Pancreas (tissue), 10 donors: ENCODE measurements at regions not wholly inside any gene's neighbourhood (a gene's known extent, or its start where the extent isn't known, plus 50 kb on each side); places are given as distances from the start of the nearest gene placed in this dataset.

Source experiments
- ATAC-seq, 4 donors: fragments of 200-7000 bp; cut with Tn5 transposase; one replicate each; pipeline versions ENCODE4 v1.8.0 to v1.9.1; 2020; ENCODE audit warnings: mild to moderate bottlenecking in 4 of 4, moderate library complexity in 4 of 4
- DNase-seq, 6 donors: peaks; one replicate each; pipeline ENCODE4 v3.0.0-alpha.2; 2020
- FAIRE-seq: peaks from 2 replicates; lab custom pipeline; 2012; peaks lifted over from hg19 to GRCh38; lab: Jason Lieb, UNC
- H3K27ac ChIP-seq, 4 donors: fragments of 200-600 bp; sonication (generic); 1 replicate in 3 of 4; 2 replicates in 1 of 4; pipeline versions ENCODE4 v1.5.0 to v1.8.0; 2020
- H3K27me3 ChIP-seq, 4 donors: fragments of 200-600 bp; one replicate each; pipeline ENCODE4 v1.8.0; 2021
- H3K36me3 ChIP-seq, 3 donors: fragments of 200-600 bp; sonication (generic) in 1 of 3; one replicate each; pipeline versions ENCODE4 v1.5.0 to v1.8.0; 2020 to 2021
- H3K4me1 ChIP-seq, 3 donors: fragments of 200-600 bp; one replicate each; pipeline ENCODE4 v1.8.0; 2021
- H3K4me3 ChIP-seq, 4 donors: fragments of 200-600 bp; sonication (generic) in 2 of 4; one replicate each; pipeline versions ENCODE4 v1.5.0 to v1.8.0; 2020 to 2021
- H3K9me3 ChIP-seq, 4 donors: fragments of 200-600 bp; one replicate each; pipeline ENCODE4 v1.8.0; 2021
- CTCF ChIP-seq, 4 donors: fragments of 200-600 bp; sonication (generic) in 3 of 4; IDR thresholded peaks; one replicate each; pipeline versions ENCODE4 v1.5.0 to v1.8.0; 2021; ENCODE audit warnings: antibody characterized with exemption in 4 of 4
- WGBS, 2 donors: extraction: QIAGEN DNeasy Blood & Tissue Kit; methylation state at CpG; one replicate each; pipeline ENCODE4 v1.1.7; 2013; 5-methylcytosine and 5-hydroxymethylcytosine counted together
- intact Hi-C, 3 donors: fragments of 100-400 bp; cut with DNase I; formaldehyde crosslinking; loops; one replicate each; pipeline versions ENCODE4 v1.11.1 to v1.14.2; 2022
- donor health status: healthy with polysubstance abuse.
- donor health status: DM: no; HTN: no; CAD: no; lungs with moderate emphysema.
- donor health status: DM: no; HTN: no; CAD: no.
- donor health status: control.
- donor health status: control.
- donor health status: Bipolar disorder and iron deficiency.
- donor health status: DM: yes; HTN: yes; CAD: no.
- donor health status: DM: no; HTN: no; CAD: no.
- donor health status: DM: no; HTN: no; CAD: no.
- donor health status: DM: yes; HTN: yes; CAD: no.

GRCh38 chr5:82613891-82614290, 335.7 kb upstream of the RPS23 start:
- H3K27me3 ChIP-seq = no peaks in the 10 kb centered on the region

GRCh38 chr5:82610686-82611085, 332.5 kb upstream of the RPS23 start:
- no peak overlapping the region for H3K4me3 ChIP-seq
- no peaks in the 10 kb centered on the region for H3K4me1 ChIP-seq
- no peak overlapping the region for H3K27ac ChIP-seq
- 73 to 78% methylated on average over 3 of the region's 3 CpGs for WGBS, 2 donors
- no peak for FAIRE-seq
- H3K36me3 ChIP-seq = no peaks in the 10 kb centered on the region
- no peaks in the 10 kb centered on the region for H3K9me3 ChIP-seq
- TF ChIP-seq CTCF (IDR thresholded peaks at IDR 0.05) = no peak
- H3K27me3 ChIP-seq = no peaks in the 10 kb centered on the region
- ATAC-seq = no peak
- no peak for DNase-seq
- intact Hi-C loops = no loop called here

More at GRCh38 chr5:82613891-82614290, 335.7 kb upstream of the RPS23 start:
- Histone ChIP-seq H3K4me3 (no peak overlapping the region), H3K4me1 (no peaks in the 10 kb centered on the region), H3K9me3 (no peaks in the 10 kb centered on the region), H3K27ac (no peak overlapping the region), H3K36me3 (no peaks in the 10 kb centered on the region)
- intact Hi-C loops = no loop called here
- no peak for DNase-seq
- FAIRE-seq = no peak
- no peak for ATAC-seq
- no peak for TF ChIP-seq CTCF (IDR thresholded peaks at IDR 0.05)

- no peak for FAIRE-seq
- Histone ChIP-seq H3K4me3 (no peak overlapping the region), H3K27me3 (no peaks in the 10 kb centered on the region), H3K27ac (no peak overlapping the region), H3K4me1 (no peaks in the 10 kb centered on the region), H3K36me3 (no peaks in the 10 kb centered on the region), H3K9me3 (no peaks in the 10 kb centered on the region)
- DNase-seq = no peak
- WGBS, 2 donors = 64 to 72% methylated on average over 2 of the region's 2 CpGs
- no peak for TF ChIP-seq CTCF (IDR thresholded peaks at IDR 0.05)
- ATAC-seq = no peak
- intact Hi-C loops = no loop called here
These were observed 327.4 kb upstream of the RPS23 start for GRCh38 chr5:82605441-82605973.

GRCh38 chr5:82603033-82603987, 325.2 kb upstream of the RPS23 start:
- intact Hi-C loops = no loop called here
- H3K4me3 ChIP-seq = no peak overlapping the region
- DNase-seq (no peak), FAIRE-seq (no peak), ATAC-seq (no peak)
- 73 to 83% methylated on average over 8 of the region's 8 CpGs for WGBS, 2 donors
- no peaks in the 10 kb centered on the region for H3K36me3 ChIP-seq
- no peaks in the 10 kb centered on the region for H3K27me3 ChIP-seq
- no peaks in the 10 kb centered on the region for H3K4me1 ChIP-seq
- H3K27ac ChIP-seq = no peak overlapping the region
- TF ChIP-seq CTCF (IDR thresholded peaks at IDR 0.05) = no peak
- no peaks in the 10 kb centered on the region for H3K9me3 ChIP-seq

- no peak overlapping the region for H3K27ac ChIP-seq
- DNase-seq = no peak
- no peak for FAIRE-seq
- 93 to 100% methylated on average over 1 of the region's 1 CpG for WGBS, 2 donors
- no peaks in the 10 kb centered on the region for H3K4me1 ChIP-seq
- intact Hi-C loops = no loop called here
- TF ChIP-seq CTCF (IDR thresholded peaks at IDR 0.05) = no peak
- ATAC-seq = no peak
- no peaks in the 10 kb centered on the region for H3K27me3 ChIP-seq
- no peak overlapping the region for H3K4me3 ChIP-seq
- no peaks in the 10 kb centered on the region for H3K36me3 ChIP-seq
- H3K9me3 ChIP-seq = no peaks in the 10 kb centered on the region
These were observed 323.7 kb upstream of the RPS23 start for GRCh38 chr5:82601861-82602260.
